ENCODE measurements at regions not wholly inside any gene's neighbourhood (a gene's known extent, or its start where the extent isn't known, plus 50 kb on each side); places are given as distances from the start of the nearest gene placed in this dataset.

GRCh38 chr3:75001330-75001729 lies 386.9 kb upstream of the CNTN3 start:
- TF ChIP-seq ZNF565 (CRISPR knock-in tag; conservative IDR thresholded peaks at IDR 0.05; ENCODE audit: low read depth) (no peak), TOX (CRISPR knock-in tag; IDR thresholded peaks at IDR 0.05; ENCODE audit: borderline replicate concordance) (no peak)

Data from SK-N-SH treated with all-trans-retinoic acid at 6 μM for 48 hours (cell line).